GM12878 (cell line): ENCODE measurements at regions not wholly inside any gene's neighbourhood (a gene's known extent, or its start where the extent isn't known, plus 50 kb on each side); places are given as distances from the start of the nearest gene placed in this dataset.

Experiments used
- CBFB ChIP-seq: IDR thresholded peaks from 2 replicates; pipeline ENCODE4 v1.6.1; 2016; ENCODE audit warnings: antibody characterized with exemption, low read depth
- CHD4 ChIP-seq: fragments of 200-600 bp; sonication (generic); IDR thresholded peaks from 2 replicates; pipeline ENCODE4 v1.6.1; 2016; ENCODE audit warnings: mild to moderate bottlenecking
- CTCF ChIP-seq, 3 experiments: IDR thresholded peaks in 2 of 3; conservative IDR thresholded peaks in 1 of 3; 2 replicates each; pipeline ENCODE4 v1.5.1; 2011; ENCODE audit warnings: low read depth in 3 of 3, low read length in 3 of 3, mild to moderate bottlenecking in 3 of 3, control low read depth in 2 of 3, moderate library complexity in 2 of 3, inconsistent platforms in 1 of 3, mixed read lengths in 1 of 3; ENCODE audit not compliant: control insufficient read depth in 2 of 3, insufficient read depth in 1 of 3; ENCODE audit errors: extremely low read depth in 1 of 3
- EGR1 ChIP-seq, 2 experiments: IDR thresholded peaks; 1 replicate in 1 of 2; 2 replicates in 1 of 2; pipeline ENCODE4 v1.6.1; 2011 to 2012; ENCODE audit warnings: low read depth in 2 of 2, low read length in 2 of 2, borderline replicate concordance in 1 of 2, mild to moderate bottlenecking in 1 of 2, moderate library complexity in 1 of 2
- HDAC2 ChIP-seq: fragments of 200-600 bp; sonication (generic); IDR thresholded peaks from 2 replicates; pipeline ENCODE4 v1.6.1; 2017
- HDGF ChIP-seq: fragments of 450-650 bp; IDR thresholded peaks from 2 replicates; pipeline ENCODE4 v1.6.1; 2016; ENCODE audit warnings: antibody characterized with exemption
- SUPT20H ChIP-seq: IDR thresholded peaks from 2 replicates; pipeline ENCODE4 v1.6.1; 2011; ENCODE audit warnings: low read depth, mild to moderate bottlenecking, low read length, moderate library complexity, borderline replicate concordance; ENCODE audit not compliant: control insufficient read depth
- TCF3 ChIP-seq: IDR thresholded peaks from 2 replicates; pipeline ENCODE4 v1.6.1; 2012; ENCODE audit warnings: low read depth, mild to moderate bottlenecking, low read length, borderline replicate concordance; ENCODE audit not compliant: insufficient read depth
- USF2 ChIP-seq: IDR thresholded peaks from 2 replicates; pipeline ENCODE4 v1.6.1; 2011; ENCODE audit warnings: low read depth, low read length, improper control_type of control experiment, borderline replicate concordance

GRCh38 chr22:25402501-25403283 is 161.8 kb upstream of the GRK3 start:
- TF ChIP-seq CTCF (IDR thresholded peaks at IDR 0.05 in 2 of 3, conservative IDR thresholded peaks at IDR 0.05 in 1 of 3; ENCODE audit: control insufficient read depth in 2 of 3, extremely low read depth in 1 of 3, insufficient read depth in 1 of 3, low read depth in 3 of 3, low read length in 3 of 3) (no peak), EGR1 (IDR thresholded peaks at IDR 0.05; ENCODE audit: borderline replicate concordance in 1 of 2, low read depth in 2 of 2, low read length in 2 of 2) (no peak), HDGF (no peak), CBFB (no peak), USF2 (no peak), CHD4 (no peak), TCF3 (no peak), SUPT20H (no peak), HDAC2 (no peak)
